ENCODE measurements at regions not wholly inside any gene's neighbourhood (a gene's known extent, or its start where the extent isn't known, plus 50 kb on each side); places are given as distances from the start of the nearest gene placed in this dataset.

- Histone ChIP-seq H2BK12ac (ENCODE audit: low read depth, low read length) (no peak overlapping the region), H3K14ac (ENCODE audit: insufficient read length) (no peak overlapping the region), H4K91ac (replicated peaks; ENCODE audit: insufficient read length, low read length) (no peak overlapping the region), H3K9me3 (ENCODE audit: insufficient read depth in 2 of 2, low read depth in 1 of 2, low read length in 1 of 2) (peaks cover 0 to 5% of the 10 kb centered on the region in 2 experiments; a peak in 1 of 4 replicates), H2AK5ac (ENCODE audit: low read depth, low read length) (no peak overlapping the region), H3K36me3 (ENCODE audit: control insufficient read depth in 2 of 4, insufficient read depth in 4 of 4, low read length in 3 of 4) (no peaks in the 10 kb centered on the region), H4K20me1 (replicated peaks in 1 of 2; ENCODE audit: control insufficient read depth in 1 of 2, insufficient read depth in 2 of 2, low read length in 2 of 2) (no peaks in the 10 kb centered on the region), H3K18ac (ENCODE audit: extremely low read depth, low read length) (no peak overlapping the region), H4K8ac (ENCODE audit: extremely low read depth, insufficient read depth, low read length) (no peak overlapping the region), H2BK20ac (ENCODE audit: low read length) (no peak overlapping the region), H2BK5ac (ENCODE audit: low read depth, low read length) (no peak overlapping the region), H3K79me2 (ENCODE audit: control insufficient read depth in 1 of 2, insufficient read depth in 2 of 2, low read length in 2 of 2) (no peaks in the 10 kb centered on the region), H3K9ac (replicated peaks in 1 of 4; ENCODE audit: extremely low read depth in 1 of 4, low read depth in 3 of 4, low read length in 3 of 4) (no peak overlapping the region), H3K4me1 (replicated peaks in 1 of 4; ENCODE audit: control insufficient read depth in 3 of 4, insufficient read depth in 4 of 4, low read length in 3 of 4) (no peaks in the 10 kb centered on the region), H3K56ac (replicated peaks; ENCODE audit: insufficient read length, low read depth, low read length) (no peak overlapping the region), H3K4ac (replicated peaks; ENCODE audit: insufficient read length, low read depth, low read length) (no peak overlapping the region), H3K79me1 (ENCODE audit: low read depth, low read length) (no peaks in the 10 kb centered on the region), H3K4me2 (ENCODE audit: insufficient read depth in 1 of 2, low read depth in 2 of 2, low read length in 2 of 2) (no peak overlapping the region), H3K23ac (ENCODE audit: insufficient read length) (no peak overlapping the region), H2BK120ac (replicated peaks; ENCODE audit: low read depth, low read length) (no peak overlapping the region), H3K23me2 (ENCODE audit: low read depth, low read length) (no peaks in the 10 kb centered on the region), H3K27me3 (replicated peaks in 1 of 4; ENCODE audit: control insufficient read depth in 3 of 4, extremely low read depth in 1 of 4, insufficient read depth in 3 of 4, low read length in 3 of 4) (no peaks in the 10 kb centered on the region), H3K4me3 (ENCODE audit: extremely low read depth in 1 of 4, insufficient read depth in 2 of 4, low read depth in 3 of 4, low read length in 4 of 4) (no peak overlapping the region), H3K27ac (ENCODE audit: low read depth, low read length) (no peak overlapping the region), H4K5ac (ENCODE audit: insufficient read length, low read depth, low read length) (no peak overlapping the region), H2BK15ac (ENCODE audit: low read length) (no peak overlapping the region), H2AFZ (ENCODE audit: low read length) (no peak overlapping the region)
- DNase-seq (ENCODE audit: low read depth in 1 of 2, low spot score in 2 of 2) (no peak), FAIRE-seq (no peak)
- ChIA-PET CTCF (ENCODE audit: partially characterized antibody) (no interaction called here), POLR2A (ENCODE audit: partially characterized antibody) (no interaction called here)
- WGBS, 2 experiments (ENCODE audit: extremely low coverage in 1 of 2, insufficient coverage in 1 of 2, insufficient read length in 1 of 2, insufficient replicate concordance in 2 of 2, low coverage in 1 of 2, low lambda C conversion rate in 2 of 2, missing lambda C conversion rate in 1 of 2): 85% methylated on average over 3 of the region's 3 CpGs; no CpG with 5 or more reads in 1 of the 2 experiments
- TF ChIP-seq BRCA1 (IDR thresholded peaks at IDR 0.05; ENCODE audit: low read depth, low read length) (no peak), HDAC6 (IDR thresholded peaks at IDR 0.05; ENCODE audit: low read depth, low read length) (no peak), CREB1 (IDR thresholded peaks at IDR 0.05) (no peak), ATF2 (IDR thresholded peaks at IDR 0.05; ENCODE audit: low read length) (no peak), EGR1 (IDR thresholded peaks at IDR 0.05; ENCODE audit: borderline replicate concordance, low read depth, low read length) (no peak), TAF1 (IDR thresholded peaks at IDR 0.05; ENCODE audit: low read depth, low read length) (no peak), HDAC2 (IDR thresholded peaks at IDR 0.05; ENCODE audit: borderline replicate concordance in 1 of 2, low read depth in 2 of 2, low read length in 2 of 2) (no peak), BCL11A (IDR thresholded peaks at IDR 0.05; ENCODE audit: low read depth in 2 of 2, low read length in 2 of 2) (no peak), TCF12 (IDR thresholded peaks at IDR 0.05; ENCODE audit: low read depth, low read length) (no peak), SRF (IDR thresholded peaks at IDR 0.05; ENCODE audit: low read depth, low read length) (no peak), EP300 (IDR thresholded peaks at IDR 0.05; ENCODE audit: borderline replicate concordance in 1 of 2, low read depth in 2 of 2, low read length in 2 of 2) (no peak), TEAD4 (IDR thresholded peaks at IDR 0.05; ENCODE audit: low read depth, low read length) (no peak), YY1 (IDR thresholded peaks at IDR 0.05; ENCODE audit: low read depth, low read length) (no peak), NRF1 (IDR thresholded peaks at IDR 0.05; ENCODE audit: low read depth, low read length) (no peak)
Observed at GRCh38 chr13:54445453-54445852, 1416.8 kb downstream of the OLFM4 start.

Measured in H1 (cell line).